HCT116 (cell line): ENCODE measurements at regions not wholly inside any gene's neighbourhood (a gene's known extent, or its start where the extent isn't known, plus 50 kb on each side); places are given as distances from the start of the nearest gene placed in this dataset.

Experiments used
- ATAC-seq: fragments of 200-7000 bp; cut with Tn5 transposase; 2 replicates; pipeline ENCODE4 v1.9.1; 2020; ENCODE audit warnings: mild to moderate bottlenecking, moderate library complexity
- BruUV-seq: library from RNA; stranded (reverse); fragments of 400-500 nt; replicated peaks from 2 replicates; lab custom pipeline; 2021; lab: Mats Ljungman, UMichigan
- CTCF ChIA-PET: fragments of 300-600 bp; sonication (Branson Sonifier 250); formaldehyde crosslinking; loops from one replicate; lab custom pipeline; 2021; ENCODE audit warnings: antibody characterized with exemption; lab: Charles Lee
- POLR2A ChIA-PET: fragments of 300-600, 350-600 bp; sonication (Branson Sonifier 250); formaldehyde crosslinking; loops from one replicate; lab custom pipeline; 2021; ENCODE audit warnings: antibody characterized with exemption; lab: Charles Lee
- RAD21 ChIA-PET, 2 experiments: fragments of 300-600 bp; sonication (Branson Sonifier 250); formaldehyde crosslinking; loops; one replicate each; lab custom pipeline; 2023; ENCODE audit warnings: low total read pairs in 2 of 2; ENCODE audit not compliant: uncharacterized antibody in 2 of 2, unreplicated experiment in 2 of 2, low non-redundant PET in 1 of 2; lab: Charles Lee
- DNase-seq: peaks from one replicate; pipeline ENCODE4 v3.0.0-alpha.2; 2010; ENCODE audit warnings: low read depth, low spot score
- H2AFZ ChIP-seq: fragments of 200-600 bp; shearing (Covaris generic), sonication (generic); 2 replicates; pipeline ENCODE4 v1.6.1; 2017; ENCODE audit warnings: low read depth, mixed run types, mixed read lengths, antibody characterized with exemption, low read length; ENCODE audit not compliant: poor library complexity, severe bottlenecking
- H3K27ac ChIP-seq: 2 replicates; pipeline ENCODE4 v1.5.1; 2012; ENCODE audit warnings: low read depth, low read length
- H3K27me3 ChIP-seq: fragments of 200-600 bp; sonication (generic); 2 replicates; pipeline ENCODE4 v1.6.1; 2016; ENCODE audit warnings: mixed run types, low read length, mixed read lengths; ENCODE audit not compliant: insufficient read depth
- H3K36me3 ChIP-seq, 2 experiments: fragments of 200-500 bp in 1 of 2; fragments of 200-600 bp in 1 of 2; sonication (Bioruptor generic) in 1 of 2; sonication (generic) in 1 of 2; 2 replicates each; pipeline versions ENCODE4 v1.5.1 to v1.6.1; 2014 to 2016; ENCODE audit warnings: low read length in 2 of 2, inconsistent platforms in 1 of 2, mixed read lengths in 1 of 2, mixed run types in 1 of 2; ENCODE audit not compliant: insufficient read depth in 2 of 2, control insufficient read depth in 1 of 2
- H3K4me1 ChIP-seq, 2 experiments: fragments of 200-600 bp in 1 of 2; sonication (generic) in 1 of 2; 2 replicates each; pipeline versions ENCODE4 v1.5.1 to v1.6.1; 2012 to 2017; ENCODE audit warnings: low read length in 2 of 2, inconsistent platforms in 1 of 2, mild to moderate bottlenecking in 1 of 2, mixed read lengths in 1 of 2, mixed run types in 1 of 2, moderate library complexity in 1 of 2; ENCODE audit not compliant: insufficient read depth in 2 of 2, control insufficient read depth in 1 of 2
- H3K4me2 ChIP-seq: fragments of 200-600 bp; sonication (generic); 2 replicates; pipeline ENCODE4 v1.6.1; 2017; ENCODE audit warnings: mixed run types, low read length, mixed read lengths
- H3K4me3 ChIP-seq, 2 experiments: fragments of 200-600 bp in 1 of 2; sonication (generic) in 1 of 2; replicated peaks in 1 of 2; 2 replicates each; pipeline ENCODE4 v1.5.1; 2011 to 2016; ENCODE audit warnings: low read length in 2 of 2, control low read depth in 1 of 2, low read depth in 1 of 2, mild to moderate bottlenecking in 1 of 2, mixed read lengths in 1 of 2, mixed run types in 1 of 2
- H3K79me2 ChIP-seq: fragments of 200-600 bp; sonication (generic); 2 replicates; pipeline ENCODE4 v1.6.1; 2017; ENCODE audit warnings: mild to moderate bottlenecking, mixed run types, low read length, moderate library complexity, mixed read lengths; ENCODE audit not compliant: insufficient read depth
- H3K9ac ChIP-seq: fragments of 200-600 bp; sonication (generic); 2 replicates; pipeline ENCODE4 v1.6.1; 2016; ENCODE audit warnings: low read length, mixed read lengths
- H3K9me2 ChIP-seq: fragments of 200-600 bp; sonication (generic), shearing (Covaris generic); 2 replicates; pipeline ENCODE4 v1.6.1; 2017; ENCODE audit warnings: mixed run types, mild to moderate bottlenecking, moderate library complexity; ENCODE audit not compliant: insufficient read depth
- H3K9me3 ChIP-seq, 2 experiments: fragments of 200-500 bp in 1 of 2; fragments of 200-600 bp in 1 of 2; sonication (Bioruptor generic) in 1 of 2; sonication (generic) in 1 of 2; 2 replicates each; pipeline ENCODE4 v1.6.1; 2014 to 2017; ENCODE audit warnings: low read length in 2 of 2, mixed read lengths in 2 of 2, inconsistent platforms in 1 of 2, low read depth in 1 of 2, mild to moderate bottlenecking in 1 of 2, mixed run types in 1 of 2, moderate library complexity in 1 of 2; ENCODE audit not compliant: control insufficient read depth in 1 of 2, insufficient read depth in 1 of 2
- H4K20me1 ChIP-seq: fragments of 200-600 bp; sonication (generic), shearing (Covaris generic); 2 replicates; pipeline ENCODE4 v1.6.1; 2017; ENCODE audit warnings: mixed run types, mild to moderate bottlenecking, moderate library complexity; ENCODE audit not compliant: insufficient read depth
- CBX3 ChIP-seq: IDR thresholded peaks from 2 replicates; pipeline ENCODE4 v1.6.1; 2012; ENCODE audit warnings: low read depth
- CTCF ChIP-seq, 3 experiments: fragments of 200-600 bp in 1 of 3; sonication (generic) in 1 of 3; IDR thresholded peaks in 2 of 3; conservative IDR thresholded peaks in 1 of 3; 2 replicates each; pipeline ENCODE4 v1.5.1; 2012 to 2017; ENCODE audit warnings: low read depth in 2 of 3, low read length in 2 of 3, antibody characterized with exemption in 1 of 3, borderline replicate concordance in 1 of 3, control low read depth in 1 of 3, mild to moderate bottlenecking in 1 of 3, mixed read lengths in 1 of 3, mixed run types in 1 of 3, moderate library complexity in 1 of 3; ENCODE audit not compliant: insufficient read depth in 1 of 3
- EGR1 ChIP-seq: IDR thresholded peaks from 2 replicates; pipeline ENCODE4 v1.6.1; 2012; ENCODE audit warnings: low read depth
- ELF1 ChIP-seq: IDR thresholded peaks from 2 replicates; pipeline ENCODE4 v1.6.1; 2012; ENCODE audit warnings: low read depth, borderline replicate concordance
- EZH2phosphoT487 ChIP-seq: fragments of 200-600 bp; IDR thresholded peaks from 2 replicates; pipeline ENCODE4 v1.6.1; 2018; ENCODE audit warnings: antibody characterized with exemption, borderline replicate concordance
- FOSL1 ChIP-seq: IDR thresholded peaks from 2 replicates; pipeline ENCODE4 v1.6.1; 2012; ENCODE audit warnings: low read depth
- JUND ChIP-seq: IDR thresholded peaks from 2 replicates; pipeline ENCODE4 v1.6.1; 2012
- POLR2A ChIP-seq: IDR thresholded peaks from 2 replicates; pipeline ENCODE4 v1.7.0; 2011; ENCODE audit warnings: borderline replicate concordance; ENCODE audit not compliant: insufficient read depth, insufficient read length; ENCODE audit errors: extremely low read depth
- RAD21 ChIP-seq: IDR thresholded peaks from 2 replicates; pipeline ENCODE4 v1.6.1; 2012; ENCODE audit warnings: low read depth, mild to moderate bottlenecking
- REST ChIP-seq: IDR thresholded peaks from 2 replicates; pipeline ENCODE4 v1.6.1; 2012; ENCODE audit warnings: low read depth
- SIN3A ChIP-seq: IDR thresholded peaks from 2 replicates; pipeline ENCODE4 v1.6.1; 2012; ENCODE audit warnings: low read depth
- SP1 ChIP-seq: IDR thresholded peaks from 2 replicates; pipeline ENCODE4 v1.6.1; 2012; ENCODE audit warnings: low read depth
- TCF7L2 ChIP-seq: IDR thresholded peaks from 2 replicates; pipeline ENCODE4 v1.7.0; 2011; ENCODE audit warnings: borderline replicate concordance, inconsistent platforms; ENCODE audit not compliant: insufficient read depth, insufficient read length; ENCODE audit errors: extremely low read depth
- ZBTB33 ChIP-seq: IDR thresholded peaks from 2 replicates; pipeline ENCODE4 v1.6.1; 2011; ENCODE audit warnings: mild to moderate bottlenecking, low read length, moderate library complexity; ENCODE audit not compliant: insufficient replicate concordance; ENCODE audit errors: extremely low read depth
- intact Hi-C: fragments of 100-400 bp; cut with micrococcal nuclease; formaldehyde crosslinking; loops from 2 replicates; pipeline ENCODE4 v1.10.0; 2022
- TF ChIP-seq, protein P1 (sequence below): IDR thresholded peaks from 2 replicates; pipeline ENCODE4 v1.6.1; 2012

DNA sequence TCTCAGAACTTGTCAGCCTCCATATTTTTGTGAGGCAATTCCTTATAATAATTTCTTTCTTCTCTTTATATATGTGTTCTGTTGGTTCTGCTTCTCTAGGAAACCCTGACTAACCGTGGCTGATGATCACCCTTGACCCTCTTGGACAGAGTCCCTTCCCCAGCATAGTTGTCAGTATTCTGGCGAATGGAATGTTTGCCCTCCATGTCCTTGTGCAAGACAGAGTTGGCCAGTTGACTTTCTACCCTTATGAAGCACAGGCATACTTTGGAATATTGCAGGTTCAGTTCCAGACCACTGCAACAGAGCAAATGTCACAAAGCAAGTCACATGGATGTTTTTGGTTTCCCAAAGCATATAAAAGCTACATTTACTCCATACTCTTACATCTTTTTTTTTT, 297.7 kb upstream of the SHH start:
- no TSS peak for BruUV-seq
- H3K9ac ChIP-seq, result no peak overlapping the region
- DNase-seq (no peak), ATAC-seq (no peak)
- intact Hi-C loops, result no loop called here
- no peaks in the 10 kb centered on the region for H3K79me2 ChIP-seq
- no peaks in the 10 kb centered on the region for H3K36me3 ChIP-seq
- no peak overlapping the region for H3K27ac ChIP-seq
- TF ChIP-seq SIN3A (no peak), ELF1 (no peak), SP1 (no peak), CBX3 (no peak), REST (no peak), TCF7L2 (no peak), FOSL1 (no peak), EZH2phosphoT487 (no peak), EGR1 (no peak), JUND (no peak), ZBTB33 (no peak), CTCF (IDR thresholded peaks at IDR 0.05 in 2 of 3, conservative IDR thresholded peaks at IDR 0.05 in 1 of 3; ENCODE audit: borderline replicate concordance in 1 of 3, insufficient read depth in 1 of 3, low read depth in 2 of 3, low read length in 2 of 3) (no peak), POLR2A (no peak), RAD21 (no peak)
- TF ChIP-seq, protein P1, sequence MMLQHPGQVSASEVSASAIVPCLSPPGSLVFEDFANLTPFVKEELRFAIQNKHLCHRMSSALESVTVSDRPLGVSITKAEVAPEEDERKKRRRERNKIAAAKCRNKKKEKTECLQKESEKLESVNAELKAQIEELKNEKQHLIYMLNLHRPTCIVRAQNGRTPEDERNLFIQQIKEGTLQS, result no peak
- TF ChIP-seq, all 23 proteins: peak for 0
- ChIA-PET CTCF (no interaction called here), POLR2A (interaction anchor here (0.7 kb wide), 1 partner anchor 23 kb away, joined by 3 read pairs; no protein-coding TSS in a partner anchor), RAD21 (no interaction called here)
- no peaks in the 10 kb centered on the region for H3K4me1 ChIP-seq
- H3K9me2 ChIP-seq, result no peaks in the 10 kb centered on the region
- no peaks in the 10 kb centered on the region for H3K27me3 ChIP-seq
- no peak overlapping the region for H3K4me3 ChIP-seq
- no peak overlapping the region for H2AFZ ChIP-seq
- no peaks in the 10 kb centered on the region for H3K9me3 ChIP-seq
- H4K20me1 ChIP-seq, result no peaks in the 10 kb centered on the region
- no peak overlapping the region for H3K4me2 ChIP-seq
